ENCODE measurements at regions not wholly inside any gene's neighbourhood (a gene's known extent, or its start where the extent isn't known, plus 50 kb on each side); places are given as distances from the start of the nearest gene placed in this dataset.

DNA sequence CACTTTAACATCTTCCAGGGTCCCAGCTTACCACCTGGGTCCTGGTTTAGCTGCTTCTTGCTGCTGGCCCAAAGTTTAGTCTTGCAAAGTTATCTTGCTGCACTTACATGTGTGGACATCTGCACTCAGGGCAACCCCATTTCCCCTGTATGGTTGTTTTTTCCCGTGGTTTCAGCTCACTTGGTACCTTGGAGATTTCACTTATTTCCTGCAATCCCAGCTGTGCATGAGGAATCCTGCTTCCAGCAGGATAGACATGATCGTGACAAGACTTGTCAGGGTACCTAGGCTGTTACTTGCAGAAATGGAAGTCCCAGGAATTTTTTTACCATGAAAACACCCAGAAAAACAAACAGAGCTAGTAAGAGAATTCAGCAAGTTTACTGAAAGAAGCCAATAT, 95.9 kb upstream of the LEP start:
- no peak for DNase-seq (ENCODE audit: low read depth)

DNA sequence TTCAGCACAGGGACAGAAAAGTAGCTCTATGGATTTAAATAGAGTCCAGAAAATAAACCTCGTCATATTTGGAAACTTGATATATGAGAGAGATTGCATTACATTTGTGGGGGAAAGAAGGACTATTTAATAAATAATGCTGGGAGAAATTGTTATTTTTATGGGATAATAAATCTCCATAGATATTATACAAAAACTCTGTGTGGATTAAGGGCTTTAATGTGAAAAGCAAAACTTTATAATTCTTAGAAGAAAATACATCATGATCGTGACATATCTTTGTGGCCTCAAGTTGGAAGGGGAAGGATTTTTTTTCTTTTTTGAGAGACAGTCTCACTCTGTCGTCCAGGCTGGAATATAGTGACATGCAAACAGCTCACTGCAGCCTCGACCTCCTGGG, 95.0 kb upstream of the LEP start:
- no peak for DNase-seq (ENCODE audit: low read depth)

DNA sequence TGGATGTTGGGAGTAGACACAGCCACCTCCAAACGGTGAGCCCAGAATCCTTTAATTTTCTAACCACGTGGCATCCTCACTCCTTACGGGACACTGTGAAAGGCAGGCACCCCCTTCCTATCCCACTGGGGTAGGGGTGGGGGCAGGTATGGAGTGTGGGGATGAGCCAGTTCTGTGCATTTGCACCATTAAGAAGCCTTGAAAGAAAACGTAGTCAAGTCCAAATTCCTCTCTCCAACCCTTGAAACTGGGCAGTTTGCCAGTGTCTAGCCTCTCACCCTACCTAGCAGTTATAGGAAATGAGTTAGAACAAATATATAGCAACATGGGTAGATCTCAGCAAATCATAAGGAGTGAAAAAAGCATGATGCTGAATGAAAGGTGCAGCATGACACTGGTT, 92.4 kb upstream of the LEP start:
- DNase-seq (ENCODE audit: low read depth) = no peak

DNA sequence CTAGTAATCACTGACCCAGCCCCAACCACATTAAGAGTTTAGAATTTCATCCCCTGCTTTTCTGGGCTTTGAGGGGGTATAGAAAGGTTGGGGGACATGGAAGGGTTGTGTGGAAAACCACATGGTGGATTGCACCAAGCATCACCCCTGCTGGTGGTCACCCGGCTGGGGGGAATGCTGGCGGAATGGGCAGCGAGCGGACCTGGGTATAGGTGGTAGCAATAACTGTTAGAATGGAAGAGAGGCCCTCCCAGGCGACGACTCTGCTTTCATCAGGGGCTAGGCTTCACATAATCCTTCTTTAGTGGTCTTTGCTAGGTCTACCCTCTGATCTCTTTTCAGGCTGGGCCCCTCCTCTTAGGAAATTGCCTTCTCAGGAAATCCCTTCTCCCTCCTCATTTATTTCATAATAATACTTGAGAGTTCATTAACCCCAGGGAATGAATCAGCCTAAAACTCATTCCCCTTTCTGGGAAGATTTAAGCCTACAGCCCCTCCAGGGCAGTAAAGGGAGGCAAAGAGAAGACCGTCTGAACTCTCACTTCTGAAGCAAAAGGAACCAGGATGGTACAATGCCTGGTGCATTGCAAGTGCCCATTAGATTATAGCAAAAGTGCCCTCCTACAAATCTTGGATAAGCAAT, 90.7 kb upstream of the LEP start:
- no peak for DNase-seq (ENCODE audit: low read depth)

DNA sequence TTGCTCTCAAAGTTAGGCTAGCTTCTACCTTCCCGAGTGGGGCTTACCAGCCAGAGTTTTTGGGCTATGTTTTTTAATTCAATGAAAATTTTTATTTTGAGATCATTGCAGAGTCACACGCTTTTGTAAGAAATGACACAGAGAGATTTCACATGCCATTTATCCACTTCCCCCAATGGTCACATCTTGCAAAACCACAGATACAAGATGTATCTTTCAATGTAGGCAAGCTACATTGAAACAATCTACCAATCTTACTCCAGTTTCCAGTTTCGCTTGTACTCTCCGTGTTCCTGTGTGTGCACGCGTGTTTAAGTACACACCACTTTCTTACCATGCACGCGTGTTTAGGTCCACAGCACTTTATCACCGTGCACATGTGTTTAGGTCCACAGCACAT, 89.4 kb upstream of the LEP start:
- no peak for DNase-seq (ENCODE audit: low read depth)

DNA sequence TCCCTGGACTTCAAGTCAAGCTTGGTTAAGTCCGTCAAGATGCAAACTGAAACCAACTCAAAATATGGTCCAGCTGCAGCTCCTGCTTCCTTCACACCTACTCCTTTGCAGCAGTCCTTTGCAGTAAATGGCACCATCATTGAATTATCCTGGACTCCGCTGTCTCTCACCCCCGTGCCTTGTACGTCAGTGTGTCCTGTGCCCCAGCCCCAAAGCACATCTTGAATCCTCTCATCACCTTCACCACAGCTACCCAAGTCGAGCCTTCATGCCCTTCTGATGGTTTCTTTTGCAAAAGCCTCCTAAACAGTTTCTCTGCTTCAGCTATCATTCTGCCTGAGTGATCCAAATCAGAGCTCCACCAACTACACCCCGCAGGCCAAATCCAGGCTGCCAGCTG, 88.4 kb upstream of the LEP start:
- no peak for DNase-seq (ENCODE audit: low read depth)

DNA sequence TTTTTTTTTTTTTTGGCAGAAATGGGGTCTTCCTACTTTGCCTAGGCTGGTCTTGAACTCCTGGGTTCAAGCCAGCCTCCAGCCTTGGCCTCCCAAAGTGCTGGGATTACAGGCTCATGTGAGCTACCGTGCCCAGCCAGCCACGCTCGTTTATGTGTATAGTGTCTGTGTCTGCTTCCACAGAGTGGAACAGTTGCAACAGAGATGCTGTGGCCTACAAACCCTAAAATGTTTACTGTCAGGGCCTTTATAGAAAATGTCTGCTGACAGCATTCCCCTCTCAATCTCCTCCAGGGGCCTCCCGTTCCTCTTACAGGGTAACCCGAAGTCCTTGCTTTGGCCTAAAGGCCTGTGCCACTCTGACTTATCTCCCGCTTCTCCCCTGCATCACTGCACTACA, 87.6 kb upstream of the LEP start:
- no peak for DNase-seq (ENCODE audit: low read depth)

DNA sequence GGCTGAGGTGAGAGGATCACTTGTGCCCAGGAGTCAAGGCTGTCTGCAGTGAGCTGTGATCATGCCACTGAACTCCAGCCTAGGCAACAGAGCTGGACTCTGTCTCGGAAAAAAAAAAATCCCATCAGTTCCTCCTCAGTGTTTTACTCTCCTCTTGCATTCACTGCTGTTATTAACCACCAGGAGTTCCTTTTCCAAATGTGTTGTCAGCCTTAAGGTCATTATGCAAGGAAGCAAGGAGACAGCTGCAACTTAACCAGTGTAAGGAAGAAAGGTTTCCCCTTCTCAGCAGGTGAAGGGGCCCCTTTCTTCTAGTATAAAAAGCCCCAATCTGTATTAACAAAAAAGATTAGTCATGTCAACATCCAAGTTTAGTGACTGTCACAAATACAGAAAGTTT, 86.6 kb upstream of the LEP start:
- no peak for DNase-seq (ENCODE audit: low read depth)

DNA sequence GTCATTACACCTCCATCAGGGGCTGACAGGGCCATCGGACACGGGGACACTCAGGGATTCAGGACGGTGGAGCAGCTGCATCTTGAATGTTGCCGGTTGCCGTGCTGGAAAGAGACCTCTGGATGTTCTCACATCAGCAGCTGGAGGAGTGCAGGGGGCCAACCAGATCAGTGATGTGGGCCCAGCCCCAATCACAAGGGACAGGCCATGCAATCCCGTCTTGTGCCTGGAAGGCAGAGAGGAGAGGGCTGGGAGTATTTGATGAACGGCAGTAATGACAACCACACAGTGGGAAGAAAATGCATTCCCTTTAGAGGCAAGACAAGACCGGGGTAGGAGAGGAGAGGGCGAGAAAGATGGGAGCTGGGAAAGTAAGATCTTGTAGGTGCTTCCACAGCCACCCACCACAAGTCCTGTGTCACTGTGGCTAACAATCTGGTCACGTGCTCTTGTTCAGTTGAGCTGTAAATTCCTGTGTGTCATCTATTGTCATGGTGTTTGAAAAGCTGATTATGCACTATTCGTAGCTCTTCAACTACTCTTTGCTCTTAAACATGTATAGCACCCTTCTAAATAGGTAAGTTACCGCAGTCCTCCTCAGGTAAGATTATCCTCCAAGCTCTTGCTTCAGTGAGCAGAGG, 85.9 kb upstream of the LEP start:
- no peak for DNase-seq (ENCODE audit: low read depth)

DNA sequence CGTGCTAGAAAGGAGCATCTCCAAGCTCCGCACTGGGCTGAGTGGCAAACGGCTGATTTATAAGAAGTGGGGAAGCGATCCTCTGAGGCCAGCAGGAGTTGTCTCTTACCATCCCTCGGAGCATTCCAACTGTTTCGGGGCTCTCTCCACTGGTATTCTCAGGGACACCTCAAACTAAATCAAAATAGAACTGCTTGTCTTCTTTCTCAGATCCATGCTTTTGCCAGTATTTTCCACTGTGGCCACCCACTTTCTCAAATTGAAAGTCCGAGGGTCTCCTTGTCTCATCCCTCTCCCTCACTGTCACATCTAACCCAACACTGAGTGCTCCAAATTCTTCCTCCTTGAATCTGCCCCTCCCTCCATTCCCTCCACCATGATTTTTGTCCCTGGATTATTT, 83.2 kb upstream of the LEP start:
- DNase-seq (ENCODE audit: low read depth) = no peak

DNA sequence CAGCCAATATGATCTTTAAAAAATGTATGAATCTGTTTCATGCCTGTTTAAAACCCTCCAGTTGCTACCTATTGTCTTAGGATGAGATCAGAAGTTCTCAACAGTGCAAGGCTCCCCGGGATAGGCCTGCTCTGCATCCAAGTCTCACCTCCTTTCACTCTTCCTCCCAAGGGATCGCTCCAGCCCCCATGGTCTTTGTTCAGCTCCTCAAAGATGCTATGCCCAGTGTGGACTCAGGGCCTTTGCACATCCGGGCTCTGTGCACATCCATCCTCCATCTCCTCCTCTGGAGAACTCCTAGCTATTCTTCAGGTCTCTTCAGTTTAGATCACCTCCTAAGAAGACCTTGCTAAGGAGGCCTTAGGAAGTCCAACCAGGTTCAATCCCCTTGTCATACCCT, 82.7 kb upstream of the LEP start:
- DNase-seq (ENCODE audit: low read depth) = no peak

DNA sequence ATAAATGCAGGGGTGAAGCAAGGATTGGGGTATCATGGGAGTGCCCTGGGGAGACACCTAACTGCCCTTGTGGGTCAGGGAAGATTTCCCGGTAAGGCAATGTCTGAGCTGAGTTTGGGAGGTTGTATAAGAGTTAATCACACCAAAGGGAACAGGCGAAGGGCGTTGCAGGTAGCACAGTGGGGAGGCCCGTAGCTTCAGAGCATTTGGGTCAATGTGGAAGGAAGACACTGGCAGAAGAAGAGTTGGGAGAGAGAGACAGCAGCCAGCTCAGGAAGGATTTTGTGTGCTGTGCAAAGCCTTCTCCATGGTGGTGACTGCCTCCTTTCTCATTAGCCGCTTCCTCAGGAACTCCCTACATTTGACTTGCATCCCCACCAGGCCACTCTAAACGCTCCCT, 80.8 kb upstream of the LEP start:
- no peak for DNase-seq (ENCODE audit: low read depth)

DNA sequence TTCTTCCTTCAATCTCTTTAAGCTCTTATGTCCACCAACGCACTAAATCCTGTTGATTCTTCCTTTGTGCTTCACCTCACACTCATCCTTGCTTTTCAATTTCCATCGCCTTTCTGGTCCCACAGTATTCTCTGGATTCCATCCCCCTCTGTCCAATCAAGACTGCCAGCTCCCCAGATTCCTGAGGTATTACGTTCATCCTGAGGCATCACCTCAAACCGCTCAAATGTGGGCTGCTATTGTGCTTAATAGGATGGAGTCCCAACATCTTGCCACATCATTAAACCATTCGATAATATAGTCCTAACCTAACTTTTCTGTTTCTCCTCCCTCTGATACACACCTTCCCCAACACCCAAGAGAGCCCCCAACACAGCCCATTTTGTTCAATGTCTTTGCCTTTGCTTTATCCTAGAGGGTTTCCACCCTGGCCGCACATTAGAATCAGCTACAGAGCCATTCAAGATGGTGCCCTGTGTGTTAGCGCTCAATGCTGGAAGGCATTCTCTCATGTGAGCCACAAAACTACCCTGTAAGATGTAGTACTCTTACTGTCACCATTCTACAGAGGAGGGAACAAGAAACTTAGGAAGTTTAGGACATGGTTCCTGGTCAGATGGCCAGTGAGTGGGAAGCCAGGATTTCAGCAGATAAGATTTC, 79.5 kb upstream of the LEP start:
- DNase-seq (ENCODE audit: low read depth) = no peak

DNA sequence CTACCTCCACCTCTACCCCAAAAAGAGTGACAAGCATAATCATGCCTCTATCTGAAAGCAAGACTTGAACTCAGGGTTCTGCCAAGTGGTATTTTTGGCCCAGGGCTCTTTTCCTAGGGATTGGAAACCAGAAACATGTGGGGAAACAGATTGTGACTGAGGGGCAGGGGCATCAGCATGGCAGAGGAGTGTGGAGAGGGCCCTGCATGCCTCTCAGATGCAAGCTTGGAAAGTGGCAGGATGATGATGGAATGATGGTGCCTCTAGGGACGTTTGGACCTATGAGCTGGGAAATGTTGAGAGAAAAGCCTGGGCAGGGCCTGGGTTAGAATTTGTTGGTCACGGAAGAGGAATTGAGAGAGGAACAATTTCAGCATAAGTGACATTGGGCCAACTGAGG, 78.4 kb upstream of the LEP start:
- DNase-seq (ENCODE audit: low read depth) = no peak

DNA sequence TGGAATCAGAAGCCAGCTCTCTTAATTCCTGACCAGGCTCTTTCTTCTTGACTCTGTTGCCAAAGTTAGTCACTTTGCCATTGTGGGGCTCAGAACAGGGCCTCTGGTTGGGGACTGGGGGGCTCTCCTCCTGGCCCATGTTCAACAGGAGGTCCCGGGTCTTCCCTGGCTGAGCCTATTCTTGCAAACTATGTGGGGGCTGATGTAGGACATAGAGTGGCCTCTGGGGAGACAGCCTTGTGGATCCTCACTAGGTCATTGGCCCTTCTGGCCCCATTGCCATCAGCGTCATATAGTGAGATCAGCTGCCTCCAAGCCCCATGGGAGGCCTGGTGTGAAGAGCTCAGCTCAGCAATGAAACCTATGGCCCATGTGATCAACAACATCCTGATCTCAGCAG, 77.6 kb upstream of the LEP start:
- no peak for DNase-seq (ENCODE audit: low read depth)

DNA sequence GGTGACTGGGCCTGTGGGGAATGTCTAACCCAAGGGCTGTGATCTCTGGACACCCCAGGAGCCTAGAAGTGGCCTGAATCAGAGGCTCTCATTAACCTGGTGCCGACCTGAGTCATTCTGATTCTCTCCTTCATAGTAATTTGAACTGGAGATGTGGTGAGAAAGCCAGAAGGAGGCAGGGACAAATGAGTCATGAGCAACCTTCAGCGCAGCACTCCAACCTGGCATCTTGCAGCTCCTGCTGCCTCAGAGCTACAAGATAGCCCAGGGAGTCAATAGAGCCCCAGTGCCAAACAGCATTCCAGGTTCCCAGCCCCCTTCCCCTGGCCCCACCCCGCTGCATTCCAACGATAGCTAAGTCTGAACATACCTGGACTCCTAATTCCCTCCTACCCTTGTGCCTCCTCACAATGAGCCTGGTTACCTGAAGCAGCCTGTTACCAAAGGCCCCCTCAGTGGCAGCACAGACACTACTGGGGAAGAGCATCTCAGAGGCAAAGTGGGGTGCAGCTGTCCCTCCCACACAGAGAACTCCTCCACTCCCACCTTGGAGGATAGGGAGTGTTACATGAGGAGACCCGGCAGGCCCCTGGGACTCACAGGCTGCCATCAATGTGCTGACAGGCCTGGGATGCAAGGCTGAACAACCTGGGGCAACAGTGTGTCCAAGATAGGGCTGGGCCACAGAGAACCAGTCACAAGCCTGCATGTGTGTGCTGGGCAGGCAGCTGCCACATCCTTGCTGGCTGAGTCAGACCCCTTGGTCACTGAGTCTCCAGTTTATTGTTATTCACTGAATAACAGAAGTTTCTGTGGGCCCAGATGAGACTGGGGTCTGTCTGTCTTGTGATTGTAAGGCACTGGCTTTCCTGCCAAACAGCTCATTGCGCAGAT, 76.8 kb upstream of the LEP start:
- peak; percentile 76 for DNase-seq (ENCODE audit: low read depth)

DNA sequence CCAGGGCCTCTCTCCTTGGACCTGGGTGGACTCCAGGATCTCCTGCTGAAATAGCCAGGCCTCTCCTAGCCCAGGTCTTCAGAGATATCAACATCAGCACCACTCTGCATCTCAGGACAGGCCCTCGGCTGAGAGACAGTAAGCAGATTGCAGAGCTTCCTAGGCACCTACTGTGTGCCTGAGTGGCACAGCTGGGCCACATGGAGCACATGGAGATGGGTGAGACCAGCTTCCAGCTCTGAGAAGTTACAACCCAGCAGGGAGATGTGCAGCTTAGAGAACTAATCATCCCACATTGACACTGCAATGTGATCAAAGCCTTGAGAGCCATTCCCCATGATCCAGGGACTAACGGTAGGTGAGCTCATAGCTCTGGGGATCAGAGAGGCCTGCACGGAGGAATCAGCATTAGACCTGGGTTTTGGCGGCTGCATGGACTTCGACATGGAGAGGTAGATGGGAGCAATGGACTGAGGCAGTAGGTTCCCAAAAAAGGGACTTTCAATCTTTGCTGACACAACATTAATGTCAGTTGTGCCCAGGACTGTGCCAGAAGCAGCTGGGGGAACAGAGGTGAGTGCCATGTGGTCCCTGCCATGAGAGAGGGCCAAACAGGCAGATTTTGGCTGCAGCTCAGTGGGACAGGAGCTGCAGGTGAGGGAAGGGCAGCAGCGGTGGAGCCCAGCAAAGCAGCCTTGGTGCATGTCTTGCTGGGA, 76.0 kb upstream of the LEP start:
- DNase-seq (ENCODE audit: low read depth) = no peak

DNA sequence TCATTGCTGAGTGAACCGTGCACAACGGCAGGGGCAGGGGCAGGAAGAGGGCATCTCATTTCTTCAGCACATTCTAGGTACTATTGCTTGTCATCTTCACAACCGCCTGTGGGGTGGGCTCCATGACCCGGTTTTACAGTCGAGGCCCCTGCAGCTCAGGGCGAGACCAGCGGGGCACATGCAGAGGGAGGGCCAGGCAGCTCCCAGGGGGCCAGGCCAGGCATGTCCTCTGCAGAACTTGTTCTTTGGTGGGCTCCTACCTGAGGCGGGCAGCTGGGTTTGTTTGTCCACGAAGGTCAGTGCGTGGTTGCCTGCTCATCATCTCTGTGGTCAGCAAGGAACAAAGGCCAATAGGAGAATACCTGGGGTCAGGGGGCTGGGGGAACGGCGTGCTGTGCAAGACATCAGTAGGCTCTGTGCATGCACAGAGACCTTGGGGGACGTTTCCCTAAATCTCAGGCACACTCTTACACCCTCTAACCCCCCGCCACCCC, 75.1 kb upstream of the LEP start:
- no peak for DNase-seq (ENCODE audit: low read depth)

DNA sequence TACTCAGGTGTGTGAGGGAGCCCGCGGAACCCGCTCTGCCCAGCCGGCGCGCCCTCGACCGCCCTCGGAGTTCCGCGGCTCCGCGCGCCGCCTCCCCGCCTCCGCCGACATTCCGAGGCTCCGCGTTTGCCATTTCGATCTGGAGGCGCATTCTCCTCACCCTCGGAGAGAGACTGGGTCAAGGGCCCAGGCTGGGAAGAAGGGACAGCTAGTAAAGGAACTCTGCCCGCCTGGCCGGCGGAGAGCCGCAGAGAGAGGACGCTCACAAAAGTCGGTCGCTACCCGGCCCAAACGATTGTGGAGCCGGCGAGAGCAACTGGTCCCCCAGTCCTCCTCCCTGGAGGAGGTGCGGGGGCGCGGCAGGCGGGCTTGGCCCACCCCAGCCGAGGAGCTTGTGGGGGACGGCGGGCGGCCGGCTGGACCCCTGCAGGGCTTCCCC, 74.5 kb upstream of the LEP start:
- no peak for DNase-seq (ENCODE audit: low read depth)

DNA sequence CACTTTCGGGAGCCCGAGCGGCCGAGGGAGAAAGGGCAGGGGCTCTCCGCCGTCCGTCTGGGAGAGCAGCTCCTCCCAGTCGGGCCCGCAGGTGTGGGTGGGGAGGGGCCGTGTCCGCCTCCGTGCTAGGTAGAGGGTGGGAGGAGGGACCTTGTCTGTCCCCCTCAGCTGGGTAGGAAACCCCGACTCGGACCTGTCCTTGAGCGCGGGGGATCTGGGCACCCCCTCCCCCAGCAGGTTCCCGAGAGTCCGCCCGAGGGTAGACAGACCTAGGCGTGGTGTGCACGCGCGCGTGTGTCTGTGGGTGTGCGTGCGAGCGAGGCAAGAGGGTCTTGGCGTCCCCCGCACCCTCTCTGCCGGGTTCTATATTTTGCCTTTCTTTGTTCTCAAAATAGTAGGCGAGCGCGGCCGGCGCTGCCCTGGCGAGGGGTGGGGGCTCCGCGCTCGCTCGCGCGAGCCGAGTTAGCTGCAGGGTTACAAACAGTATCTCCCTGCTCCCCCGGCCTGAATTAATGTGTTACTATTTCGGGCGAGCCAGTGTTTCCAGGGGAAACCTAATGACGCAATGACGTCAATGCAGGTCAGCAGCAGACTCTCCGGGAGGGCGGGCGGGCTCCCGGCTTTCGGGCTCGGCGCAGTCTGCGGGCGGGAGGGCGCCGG, 73.9 kb upstream of the LEP start:
- DNase-seq (ENCODE audit: low read depth) = peak; percentile 58
